ENCODE measurements at regions not wholly inside any gene's neighbourhood (a gene's known extent, or its start where the extent isn't known, plus 50 kb on each side); places are given as distances from the start of the nearest gene placed in this dataset.

- TF ChIP-seq EZH2 (IDR thresholded peaks at IDR 0.05; ENCODE audit: low read length, missing control alignments): no peak
- TF ChIP-seq, protein P1, sequence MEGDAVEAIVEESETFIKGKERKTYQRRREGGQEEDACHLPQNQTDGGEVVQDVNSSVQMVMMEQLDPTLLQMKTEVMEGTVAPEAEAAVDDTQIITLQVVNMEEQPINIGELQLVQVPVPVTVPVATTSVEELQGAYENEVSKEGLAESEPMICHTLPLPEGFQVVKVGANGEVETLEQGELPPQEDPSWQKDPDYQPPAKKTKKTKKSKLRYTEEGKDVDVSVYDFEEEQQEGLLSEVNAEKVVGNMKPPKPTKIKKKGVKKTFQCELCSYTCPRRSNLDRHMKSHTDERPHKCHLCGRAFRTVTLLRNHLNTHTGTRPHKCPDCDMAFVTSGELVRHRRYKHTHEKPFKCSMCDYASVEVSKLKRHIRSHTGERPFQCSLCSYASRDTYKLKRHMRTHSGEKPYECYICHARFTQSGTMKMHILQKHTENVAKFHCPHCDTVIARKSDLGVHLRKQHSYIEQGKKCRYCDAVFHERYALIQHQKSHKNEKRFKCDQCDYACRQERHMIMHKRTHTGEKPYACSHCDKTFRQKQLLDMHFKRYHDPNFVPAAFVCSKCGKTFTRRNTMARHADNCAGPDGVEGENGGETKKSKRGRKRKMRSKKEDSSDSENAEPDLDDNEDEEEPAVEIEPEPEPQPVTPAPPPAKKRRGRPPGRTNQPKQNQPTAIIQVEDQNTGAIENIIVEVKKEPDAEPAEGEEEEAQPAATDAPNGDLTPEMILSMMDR (conservative IDR thresholded peaks at IDR 0.05 in 1 of 2, IDR thresholded peaks at IDR 0.05 in 1 of 2; ENCODE audit: low read depth in 1 of 2, low read length in 2 of 2): no peak
Measured at GRCh38 chr13:103965506-103966243, 899.5 kb upstream of the SLC10A2 start.
